ENCODE measurements at regions not wholly inside any gene's neighbourhood (a gene's known extent, or its start where the extent isn't known, plus 50 kb on each side); places are given as distances from the start of the nearest gene placed in this dataset.

GRCh38 chr2:211128287-211128686 lies 571.9 kb downstream of the CPS1 start:
- H3K27ac ChIP-seq = no peak overlapping the region
- TF ChIP-seq, protein P1, sequence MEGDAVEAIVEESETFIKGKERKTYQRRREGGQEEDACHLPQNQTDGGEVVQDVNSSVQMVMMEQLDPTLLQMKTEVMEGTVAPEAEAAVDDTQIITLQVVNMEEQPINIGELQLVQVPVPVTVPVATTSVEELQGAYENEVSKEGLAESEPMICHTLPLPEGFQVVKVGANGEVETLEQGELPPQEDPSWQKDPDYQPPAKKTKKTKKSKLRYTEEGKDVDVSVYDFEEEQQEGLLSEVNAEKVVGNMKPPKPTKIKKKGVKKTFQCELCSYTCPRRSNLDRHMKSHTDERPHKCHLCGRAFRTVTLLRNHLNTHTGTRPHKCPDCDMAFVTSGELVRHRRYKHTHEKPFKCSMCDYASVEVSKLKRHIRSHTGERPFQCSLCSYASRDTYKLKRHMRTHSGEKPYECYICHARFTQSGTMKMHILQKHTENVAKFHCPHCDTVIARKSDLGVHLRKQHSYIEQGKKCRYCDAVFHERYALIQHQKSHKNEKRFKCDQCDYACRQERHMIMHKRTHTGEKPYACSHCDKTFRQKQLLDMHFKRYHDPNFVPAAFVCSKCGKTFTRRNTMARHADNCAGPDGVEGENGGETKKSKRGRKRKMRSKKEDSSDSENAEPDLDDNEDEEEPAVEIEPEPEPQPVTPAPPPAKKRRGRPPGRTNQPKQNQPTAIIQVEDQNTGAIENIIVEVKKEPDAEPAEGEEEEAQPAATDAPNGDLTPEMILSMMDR (conservative IDR thresholded peaks at IDR 0.05) = no peak
- no peak for TF ChIP-seq ZFX (IDR thresholded peaks at IDR 0.05)

GRCh38 chr2:211129798-211130197 lies 573.4 kb downstream of the CPS1 start:
- H3K27ac ChIP-seq = no peak overlapping the region
- no peak for TF ChIP-seq ZFX (IDR thresholded peaks at IDR 0.05)
- TF ChIP-seq, protein P1 (conservative IDR thresholded peaks at IDR 0.05) = no peak

- TF ChIP-seq, protein P1 (conservative IDR thresholded peaks at IDR 0.05) = no peak
- TF ChIP-seq ZFX (IDR thresholded peaks at IDR 0.05) = no peak
- H3K27ac ChIP-seq = no peak overlapping the region
Observed at GRCh38 chr2:211132046-211132445, 575.6 kb downstream of the CPS1 start.

- no peak for TF ChIP-seq ZFX (IDR thresholded peaks at IDR 0.05)
- TF ChIP-seq, protein P1 (conservative IDR thresholded peaks at IDR 0.05) = no peak
- no peak overlapping the region for H3K27ac ChIP-seq
Observed at GRCh38 chr2:211132573-211132972, 576.2 kb downstream of the CPS1 start.

- TF ChIP-seq, protein P1 (conservative IDR thresholded peaks at IDR 0.05) = no peak
- no peak for TF ChIP-seq ZFX (IDR thresholded peaks at IDR 0.05)
- H3K27ac ChIP-seq = no peak overlapping the region
Observed at GRCh38 chr2:211133766-211134165, 577.4 kb downstream of the CPS1 start.

- no peak for TF ChIP-seq ZFX (IDR thresholded peaks at IDR 0.05)
- H3K27ac ChIP-seq = no peak overlapping the region
Observed at GRCh38 chr2:211138551-211138950, 582.2 kb downstream of the CPS1 start.

GRCh38 chr2:211141646-211142045 lies 585.2 kb downstream of the CPS1 start:
- H3K27ac ChIP-seq = no peak overlapping the region
- TF ChIP-seq, protein P1 (conservative IDR thresholded peaks at IDR 0.05) = no peak
- TF ChIP-seq ZFX (IDR thresholded peaks at IDR 0.05) = no peak

DNA sequence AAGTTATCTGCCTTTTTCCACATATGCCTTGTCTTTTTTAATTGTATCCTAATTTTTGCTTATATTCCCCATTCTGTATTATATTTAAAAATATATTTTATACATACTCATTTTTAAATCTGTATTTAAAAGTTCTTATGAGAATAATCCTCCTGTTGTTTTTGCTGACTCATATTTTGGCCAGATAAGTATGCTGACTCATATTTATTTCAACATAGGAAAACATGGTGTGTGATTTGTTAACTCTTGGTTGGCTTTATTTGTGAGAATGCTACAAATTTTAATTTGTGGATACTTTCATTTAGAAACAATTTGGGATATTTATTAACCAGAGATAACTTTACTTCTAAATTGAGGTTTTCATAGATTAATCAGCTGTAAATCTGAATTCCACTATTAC lies 587.7 kb downstream of the CPS1 start:
- no peak overlapping the region for H3K27ac ChIP-seq
- TF ChIP-seq, protein P1 (conservative IDR thresholded peaks at IDR 0.05) = no peak
- no peak for TF ChIP-seq ZFX (IDR thresholded peaks at IDR 0.05)
